HG03097 (cell line): ENCODE measurements at regions not wholly inside any gene's neighbourhood (a gene's known extent, or its start where the extent isn't known, plus 50 kb on each side); places are given as distances from the start of the nearest gene placed in this dataset.
A peak's percentile ranks its signal among the peaks of the same experiment; 100 is the strongest.
"Not testable (repeated sequence)": the region's sequence is repeated elsewhere in the genome, so short reads cannot be mapped to it uniquely, and the experiment has no call there.

Experiments
- ATAC-seq: cut with Tn5 transposase; IDR thresholded peaks from one replicate; pipeline ENCODE4 v1.9.1; 2021; ENCODE audit not compliant: unreplicated experiment, low FRiP score

- ATAC-seq: no peak
These were observed 330.8 kb downstream of the NUP35 start for GRCh38 chr2:183455056-183455455.

GRCh38 chr2:183456177-183456576 lies 331.9 kb downstream of the NUP35 start:
- no peak for ATAC-seq

DNA sequence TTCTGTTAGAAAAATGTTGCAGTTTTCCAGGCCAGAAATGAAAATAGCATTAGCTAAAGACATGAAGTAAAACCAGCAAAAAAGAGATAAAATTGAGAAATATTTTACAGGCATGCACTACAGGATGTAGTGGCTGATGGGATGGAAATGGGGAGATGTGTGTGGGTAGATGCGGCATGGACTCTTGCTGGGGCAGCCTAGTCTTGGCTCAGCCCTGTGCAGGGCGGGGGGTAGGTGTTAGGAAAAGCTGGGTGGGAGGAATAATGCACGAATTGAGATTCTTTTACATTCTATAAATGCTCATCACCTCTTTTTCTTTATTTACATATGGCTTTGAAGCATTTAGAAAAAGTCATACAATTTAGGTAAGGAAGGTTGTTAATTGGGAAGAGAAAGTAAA lies 334.2 kb downstream of the NUP35 start:
- ATAC-seq: no peak

DNA sequence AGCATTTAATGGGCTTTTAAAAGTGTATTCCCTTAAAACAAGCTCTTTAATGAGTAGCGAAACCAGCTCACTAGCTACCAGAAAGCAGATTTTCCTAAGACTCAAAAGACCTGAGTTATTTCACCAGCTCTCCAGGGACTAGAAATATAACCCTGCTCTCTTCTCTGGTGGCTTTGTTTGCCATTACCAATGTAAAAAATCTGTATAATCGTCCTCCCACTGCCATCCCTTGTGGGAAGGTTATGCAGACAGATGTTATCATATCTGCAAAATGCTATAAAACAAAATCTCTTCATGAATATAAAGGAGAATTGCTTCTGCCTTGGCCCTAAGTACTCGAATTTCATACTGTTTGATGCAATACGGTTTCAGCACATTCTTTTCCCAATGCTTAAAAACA lies 335.2 kb downstream of the NUP35 start:
- ATAC-seq: no peak

DNA sequence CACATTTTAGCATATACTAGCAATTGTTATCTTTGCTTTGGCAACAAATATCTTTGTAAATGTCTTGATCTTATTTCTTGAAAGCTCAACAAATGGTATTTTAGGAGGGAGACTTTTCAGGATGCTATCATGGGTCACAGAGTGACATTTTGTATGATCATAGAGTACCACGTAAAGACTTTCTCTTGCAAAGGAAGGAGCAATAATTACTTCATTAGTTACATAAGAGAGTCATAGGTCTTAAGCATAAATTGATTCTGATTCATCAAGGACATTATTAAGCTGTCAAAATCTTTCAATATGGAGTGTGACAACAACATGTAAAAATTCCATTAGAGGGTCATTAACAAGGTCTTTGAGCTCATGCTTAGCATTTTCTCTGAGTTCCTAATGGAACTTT lies 339.6 kb downstream of the NUP35 start:
- ATAC-seq: no peak

- no peak for ATAC-seq
These were observed 340.8 kb downstream of the NUP35 start for GRCh38 chr2:183465048-183465447.

- ATAC-seq: no peak
These were observed 350.9 kb downstream of the NUP35 start for GRCh38 chr2:183474912-183475695.

DNA sequence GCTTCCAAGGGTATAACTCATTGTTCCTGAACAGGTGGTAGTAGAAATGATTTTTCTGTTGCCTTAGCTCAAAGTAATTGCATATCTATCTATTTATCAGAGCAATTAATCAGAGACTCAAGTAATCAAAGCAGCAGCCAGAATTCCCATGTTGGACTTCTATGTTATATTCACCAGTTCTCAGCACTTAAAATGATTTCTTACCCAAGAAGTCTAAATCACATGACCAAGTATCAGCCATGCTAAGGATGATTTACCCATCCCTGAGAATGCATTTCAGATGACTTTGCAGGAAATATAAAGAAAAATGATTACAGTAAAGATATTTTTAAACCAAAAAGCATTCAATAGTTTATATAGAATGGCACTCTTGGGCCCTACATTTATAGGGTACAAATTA lies 352.2 kb downstream of the NUP35 start:
- no peak for ATAC-seq

GRCh38 chr2:183477296-183477695 lies 353.1 kb downstream of the NUP35 start:
- ATAC-seq: no peak

DNA sequence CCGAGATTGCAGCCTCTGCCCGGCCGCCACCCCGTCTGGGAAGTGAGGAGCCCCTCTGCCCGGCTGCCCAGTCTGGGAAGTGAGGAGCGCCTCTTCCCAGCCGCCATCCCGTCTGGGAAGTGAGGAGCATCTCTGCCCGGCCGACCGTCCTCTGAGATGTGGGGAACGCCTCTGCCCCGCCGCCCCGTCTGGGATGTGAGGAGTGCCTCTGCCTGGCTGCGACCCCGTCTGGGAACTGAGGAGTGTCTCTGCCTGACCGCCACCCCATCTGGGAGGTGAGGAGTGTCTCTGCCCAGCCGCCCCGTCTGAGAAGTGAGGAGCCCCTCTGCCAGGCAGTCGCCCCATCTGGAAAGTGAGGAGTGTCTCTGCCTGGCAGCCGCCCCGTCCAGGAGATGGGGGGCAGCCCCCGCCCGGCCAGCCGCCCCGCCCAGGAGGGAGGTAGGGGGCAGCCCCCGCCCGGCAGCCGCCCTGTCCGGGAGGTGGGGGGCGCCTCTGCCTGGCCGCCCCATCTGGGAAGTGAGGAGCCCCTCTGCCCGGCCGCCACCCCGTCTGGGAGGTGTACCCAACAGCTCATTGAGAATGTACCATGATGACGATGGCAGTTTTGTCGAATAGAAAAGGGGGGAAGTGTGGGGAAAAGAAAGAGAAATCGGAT lies 354.8 kb downstream of the NUP35 start:
- ATAC-seq: not testable (repeated sequence)

DNA sequence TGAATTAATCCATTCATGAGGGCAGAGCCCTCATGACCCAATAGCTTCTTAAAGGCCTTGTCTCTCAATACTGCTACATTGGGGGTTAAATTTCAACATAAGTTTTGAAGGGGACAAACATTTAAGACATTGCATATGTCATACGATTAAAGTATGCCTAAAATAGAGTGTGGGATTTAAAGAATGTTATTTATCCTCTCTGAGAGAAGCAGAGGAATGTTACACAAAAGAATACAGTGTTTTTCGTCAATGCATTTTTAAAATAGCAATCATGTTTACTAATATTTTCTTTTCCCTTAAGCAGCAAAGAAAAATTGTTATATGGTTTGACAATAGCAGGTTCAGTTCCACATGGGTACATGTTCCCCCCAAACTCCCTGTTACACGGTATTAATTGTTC lies 363.1 kb downstream of the NUP35 start:
- ATAC-seq: no peak

- ATAC-seq: no peak
These were observed 364.2 kb downstream of the NUP35 start for GRCh38 chr2:183488421-183488820.

DNA sequence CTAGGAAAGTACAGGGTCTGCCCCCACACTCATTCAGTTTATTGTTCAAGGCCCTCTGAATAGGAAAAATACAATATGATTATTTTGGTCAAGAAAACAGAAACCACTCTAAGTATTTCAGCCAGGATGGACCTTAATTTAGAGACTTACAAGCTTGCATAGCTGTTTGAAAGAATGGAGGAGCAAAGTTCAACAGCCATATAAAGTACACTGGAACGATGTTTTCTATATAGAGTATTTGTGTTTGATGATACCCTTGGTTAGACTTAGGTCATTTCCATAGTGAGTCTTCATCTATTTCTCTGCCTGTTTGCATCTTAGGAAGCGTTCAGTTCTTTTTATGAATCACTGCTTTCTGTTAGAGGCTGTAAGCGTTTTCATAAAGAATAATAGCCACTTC lies 366.2 kb downstream of the NUP35 start:
- ATAC-seq: no peak

- no peak for ATAC-seq
These were observed 366.7 kb downstream of the NUP35 start for GRCh38 chr2:183490914-183491313.

DNA sequence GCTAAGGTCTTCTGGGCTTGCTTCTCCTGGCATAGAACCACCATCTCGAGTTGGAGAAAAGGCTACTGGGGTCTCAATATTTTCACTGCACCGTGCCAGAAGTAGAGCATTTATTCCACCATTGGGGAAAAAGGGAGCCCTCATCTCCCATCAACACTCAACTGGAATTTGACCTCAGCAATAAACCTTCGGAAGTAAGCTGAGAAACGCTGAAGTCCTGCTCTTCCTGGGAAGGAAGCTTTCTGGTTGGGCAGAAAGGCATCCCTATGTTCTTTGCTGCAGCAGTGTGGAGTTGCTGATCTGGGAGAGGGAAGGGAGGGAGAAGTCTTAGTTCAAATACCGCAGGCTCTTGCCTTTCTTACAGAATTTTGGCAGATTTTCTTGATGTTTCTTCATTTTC lies 368.8 kb downstream of the NUP35 start:
- ATAC-seq: no peak

- no peak for ATAC-seq
These were observed 370.8 kb downstream of the NUP35 start for GRCh38 chr2:183495079-183495478.

GRCh38 chr2:183495589-183496267 lies 371.5 kb downstream of the NUP35 start:
- no peak for ATAC-seq

- ATAC-seq: no peak
These were observed 373.6 kb downstream of the NUP35 start for GRCh38 chr2:183497861-183498260.

GRCh38 chr2:183505911-183506310 lies 381.7 kb downstream of the NUP35 start:
- ATAC-seq: peak; percentile 68

DNA sequence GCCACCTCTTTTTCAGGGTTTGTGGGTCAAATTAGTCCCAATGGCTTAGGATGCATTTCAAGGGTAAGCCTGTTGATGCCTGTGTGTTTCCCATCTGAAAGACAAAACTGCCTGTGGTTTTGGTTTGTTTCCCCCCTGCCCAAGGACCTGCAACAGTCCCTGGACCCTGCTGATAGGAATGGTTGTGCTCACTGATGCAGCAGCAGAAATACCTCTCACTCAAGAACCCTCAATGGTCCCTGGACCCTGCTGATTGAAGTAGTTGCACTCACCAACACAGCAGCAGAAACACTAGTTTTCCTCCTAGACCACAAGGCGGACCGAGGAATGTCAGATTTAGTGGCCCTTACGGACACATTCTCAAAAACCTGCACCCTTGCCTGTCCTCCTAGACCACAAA lies 386.9 kb downstream of the NUP35 start:
- no peak for ATAC-seq

DNA sequence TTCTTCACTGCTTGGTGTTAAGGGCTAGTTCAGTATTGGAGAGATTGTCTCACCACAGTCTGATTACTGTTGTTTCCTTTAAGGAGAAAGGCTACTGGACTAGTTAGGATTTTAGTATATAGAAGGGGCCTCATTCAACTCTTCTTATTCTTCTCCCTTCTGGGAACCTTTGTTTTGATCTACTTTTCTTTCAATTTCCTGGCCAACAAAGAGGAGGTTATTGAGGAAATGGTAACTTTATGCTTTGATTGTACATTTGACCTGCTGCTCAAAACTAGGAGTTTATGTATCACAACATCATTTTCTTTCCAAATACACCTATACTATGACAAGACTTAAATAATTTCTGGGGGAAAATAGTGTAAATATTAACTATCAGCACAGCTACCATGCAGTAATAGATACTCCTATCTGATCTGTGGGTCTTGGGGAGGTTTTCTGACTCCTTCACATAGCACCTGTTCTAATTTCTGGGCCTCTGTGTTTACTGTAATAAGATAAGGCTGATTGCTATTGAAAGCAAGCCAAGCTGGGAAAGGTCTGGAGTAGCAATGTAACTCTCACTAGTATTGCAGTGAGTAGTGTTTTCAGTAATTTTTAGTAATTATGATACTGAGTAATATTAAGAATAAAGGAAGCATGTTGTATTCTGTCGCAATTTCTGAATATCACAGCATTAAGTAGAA lies 395.3 kb downstream of the NUP35 start:
- no peak for ATAC-seq
